22Rv1 (cell line): ENCODE measurements at regions not wholly inside any gene's neighbourhood (a gene's known extent, or its start where the extent isn't known, plus 50 kb on each side); places are given as distances from the start of the nearest gene placed in this dataset.
A peak's percentile ranks its signal among the peaks of the same experiment; 100 is the strongest.

Source experiments
- H3K27ac ChIP-seq: fragments of 450-650 bp; 2 replicates; pipeline ENCODE4 v1.5.1; 2017
- CTCF ChIP-seq: fragments of 450-650 bp; IDR thresholded peaks from 2 replicates; pipeline ENCODE4 v1.5.1; 2017; ENCODE audit warnings: mild to moderate bottlenecking
- ZFX ChIP-seq: fragments of 450-650 bp; IDR thresholded peaks from 2 replicates; pipeline ENCODE4 v1.6.1; 2017; ENCODE audit warnings: antibody characterized with exemption, borderline replicate concordance

- TF ChIP-seq ZFX (no peak), CTCF (no peak)
- H3K27ac ChIP-seq: no peak overlapping the region
These were observed 68.6 kb upstream of the GDF10 start for GRCh38 chr10:47231414-47231813.

GRCh38 chr10:47233631-47234030 is 66.4 kb upstream of the GDF10 start:
- no peak overlapping the region for H3K27ac ChIP-seq
- TF ChIP-seq CTCF: no peak
- TF ChIP-seq ZFX: no peak

GRCh38 chr10:47235484-47235883 is 64.5 kb upstream of the GDF10 start:
- H3K27ac ChIP-seq: no peak overlapping the region
- TF ChIP-seq CTCF: no peak
- no peak for TF ChIP-seq ZFX

- peak; percentile 32; the same call in 1 of the 2 replicates for TF ChIP-seq CTCF
- no peak for TF ChIP-seq ZFX
These were observed 62.4 kb upstream of the GDF10 start for GRCh38 chr10:47237316-47238260.

GRCh38 chr10:47238331-47239095 is 61.5 kb upstream of the GDF10 start:
- no peak for TF ChIP-seq ZFX
- no peak for TF ChIP-seq CTCF
- no peak overlapping the region for H3K27ac ChIP-seq

More at GRCh38 chr10:47237316-47238260, 62.4 kb upstream of the GDF10 start:
- H3K27ac ChIP-seq: no peak overlapping the region

- TF ChIP-seq CTCF (no peak), ZFX (no peak)
- H3K27ac ChIP-seq: no peak overlapping the region
These were observed 60.8 kb upstream of the GDF10 start for GRCh38 chr10:47239211-47239610.

GRCh38 chr10:47240173-47240572 is 59.8 kb upstream of the GDF10 start:
- TF ChIP-seq ZFX: no peak
- TF ChIP-seq CTCF: no peak
- no peak overlapping the region for H3K27ac ChIP-seq
